ENCODE measurements at regions not wholly inside any gene's neighbourhood (a gene's known extent, or its start where the extent isn't known, plus 50 kb on each side); places are given as distances from the start of the nearest gene placed in this dataset.

DNA sequence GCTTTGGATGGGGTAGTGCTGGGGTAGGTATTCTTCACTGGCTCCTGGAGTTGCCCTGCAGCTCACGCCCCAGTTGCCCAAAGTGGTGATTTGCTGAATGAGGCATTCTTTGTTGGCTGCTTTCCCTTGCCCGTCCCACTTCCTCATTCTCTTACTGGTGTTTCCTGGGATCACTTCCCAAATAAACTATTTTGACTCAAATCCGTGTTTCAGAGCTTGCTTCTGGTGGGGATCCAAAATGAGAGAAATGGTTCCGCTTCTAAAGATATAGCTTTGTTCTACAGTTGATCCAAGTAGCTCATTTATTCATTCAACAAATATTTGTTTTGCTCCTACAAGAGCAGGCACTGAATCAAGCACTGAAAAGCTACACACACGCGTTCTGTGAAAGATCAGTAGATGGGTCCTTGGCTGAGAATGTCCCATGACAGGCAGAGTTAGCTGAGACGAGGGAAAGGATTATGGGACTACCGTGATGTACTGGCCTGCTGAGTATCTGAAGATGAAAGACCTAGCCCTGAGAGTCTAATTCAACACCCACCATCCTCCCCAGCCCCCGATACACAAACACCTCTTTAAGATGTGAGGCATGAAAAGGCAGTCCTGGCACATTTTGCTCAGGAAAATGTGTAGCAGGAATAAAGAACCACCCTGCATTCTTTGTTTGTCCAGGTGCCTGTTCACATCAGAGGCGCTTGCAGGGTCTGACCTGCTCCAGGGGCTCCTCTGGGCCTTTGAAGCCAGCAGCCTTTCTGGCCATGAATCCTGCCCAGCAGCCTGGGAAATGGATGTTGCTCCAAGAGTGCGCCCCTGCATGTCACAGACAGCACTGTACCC lies 143.1 kb upstream of the RANBP3L start:
- Mint-ChIP-seq H3K4me3 (ENCODE audit: low read depth, unreplicated experiment) (no peak overlapping the region), H3K9me3 (ENCODE audit: low read depth, unreplicated experiment) (no peaks in the 10 kb centered on the region), H3K27ac (ENCODE audit: unreplicated experiment) (no peak overlapping the region), H3K36me3 (ENCODE audit: insufficient read depth, unreplicated experiment) (no peaks in the 10 kb centered on the region), H3K27me3 (ENCODE audit: unreplicated experiment) (no peaks in the 10 kb centered on the region), H3K4me1 (ENCODE audit: low read depth, unreplicated experiment) (peaks cover 31% of the 10 kb centered on the region)
- BruUV-seq (replicated peaks) = no TSS peak
- CTCF ChIA-PET = interaction anchor here (0.5 to 1.3 kb wide), 4 partner anchors 14 to 200 kb away, joined by 3 read pairs; no protein-coding TSS in a partner anchor
- intact Hi-C loops (cut with micrococcal nuclease; ENCODE audit: unreplicated experiment) = no loop called here
- peak; percentile 26 for DNase-seq
- TF ChIP-seq, protein P1, sequence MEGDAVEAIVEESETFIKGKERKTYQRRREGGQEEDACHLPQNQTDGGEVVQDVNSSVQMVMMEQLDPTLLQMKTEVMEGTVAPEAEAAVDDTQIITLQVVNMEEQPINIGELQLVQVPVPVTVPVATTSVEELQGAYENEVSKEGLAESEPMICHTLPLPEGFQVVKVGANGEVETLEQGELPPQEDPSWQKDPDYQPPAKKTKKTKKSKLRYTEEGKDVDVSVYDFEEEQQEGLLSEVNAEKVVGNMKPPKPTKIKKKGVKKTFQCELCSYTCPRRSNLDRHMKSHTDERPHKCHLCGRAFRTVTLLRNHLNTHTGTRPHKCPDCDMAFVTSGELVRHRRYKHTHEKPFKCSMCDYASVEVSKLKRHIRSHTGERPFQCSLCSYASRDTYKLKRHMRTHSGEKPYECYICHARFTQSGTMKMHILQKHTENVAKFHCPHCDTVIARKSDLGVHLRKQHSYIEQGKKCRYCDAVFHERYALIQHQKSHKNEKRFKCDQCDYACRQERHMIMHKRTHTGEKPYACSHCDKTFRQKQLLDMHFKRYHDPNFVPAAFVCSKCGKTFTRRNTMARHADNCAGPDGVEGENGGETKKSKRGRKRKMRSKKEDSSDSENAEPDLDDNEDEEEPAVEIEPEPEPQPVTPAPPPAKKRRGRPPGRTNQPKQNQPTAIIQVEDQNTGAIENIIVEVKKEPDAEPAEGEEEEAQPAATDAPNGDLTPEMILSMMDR (IDR thresholded peaks at IDR 0.05; ENCODE audit: unreplicated experiment) = no peak

DNA sequence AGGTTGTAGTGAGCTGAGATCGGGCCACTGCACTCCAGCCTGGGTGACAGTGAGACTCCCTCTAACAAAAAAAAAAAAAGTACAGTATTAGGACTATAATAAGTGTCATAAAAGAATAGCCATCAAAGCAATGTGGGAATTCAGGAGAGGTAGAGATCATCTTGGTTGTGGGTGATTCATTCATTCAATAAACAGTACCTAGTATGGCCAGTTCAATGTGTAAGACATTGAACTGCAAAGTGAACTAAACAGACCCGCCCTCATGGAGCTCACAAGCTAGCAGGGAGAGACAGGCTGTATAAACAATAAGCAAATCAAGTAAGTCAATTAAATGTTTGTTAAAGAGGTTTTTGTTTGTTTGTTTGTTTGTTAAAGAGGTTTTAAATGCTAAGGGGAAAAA lies 146.1 kb upstream of the RANBP3L start:
- BruUV-seq (replicated peaks) = no TSS peak
- no peaks in the 10 kb centered on the region for H3K27me3 Mint-ChIP-seq (ENCODE audit: unreplicated experiment)
- H3K36me3 Mint-ChIP-seq (ENCODE audit: insufficient read depth, unreplicated experiment) = no peaks in the 10 kb centered on the region
- intact Hi-C loops (cut with micrococcal nuclease; ENCODE audit: unreplicated experiment) = no loop called here
- TF ChIP-seq, protein P1 (IDR thresholded peaks at IDR 0.05; ENCODE audit: unreplicated experiment) = no peak
- H3K9me3 Mint-ChIP-seq (ENCODE audit: low read depth, unreplicated experiment) = no peaks in the 10 kb centered on the region
- no peak overlapping the region for H3K27ac Mint-ChIP-seq (ENCODE audit: unreplicated experiment)
- no peak for DNase-seq
- H3K4me1 Mint-ChIP-seq (ENCODE audit: low read depth, unreplicated experiment) = peaks cover 18% of the 10 kb centered on the region
- CTCF ChIA-PET = no interaction called here
- no peak overlapping the region for H3K4me3 Mint-ChIP-seq (ENCODE audit: low read depth, unreplicated experiment)

DNA sequence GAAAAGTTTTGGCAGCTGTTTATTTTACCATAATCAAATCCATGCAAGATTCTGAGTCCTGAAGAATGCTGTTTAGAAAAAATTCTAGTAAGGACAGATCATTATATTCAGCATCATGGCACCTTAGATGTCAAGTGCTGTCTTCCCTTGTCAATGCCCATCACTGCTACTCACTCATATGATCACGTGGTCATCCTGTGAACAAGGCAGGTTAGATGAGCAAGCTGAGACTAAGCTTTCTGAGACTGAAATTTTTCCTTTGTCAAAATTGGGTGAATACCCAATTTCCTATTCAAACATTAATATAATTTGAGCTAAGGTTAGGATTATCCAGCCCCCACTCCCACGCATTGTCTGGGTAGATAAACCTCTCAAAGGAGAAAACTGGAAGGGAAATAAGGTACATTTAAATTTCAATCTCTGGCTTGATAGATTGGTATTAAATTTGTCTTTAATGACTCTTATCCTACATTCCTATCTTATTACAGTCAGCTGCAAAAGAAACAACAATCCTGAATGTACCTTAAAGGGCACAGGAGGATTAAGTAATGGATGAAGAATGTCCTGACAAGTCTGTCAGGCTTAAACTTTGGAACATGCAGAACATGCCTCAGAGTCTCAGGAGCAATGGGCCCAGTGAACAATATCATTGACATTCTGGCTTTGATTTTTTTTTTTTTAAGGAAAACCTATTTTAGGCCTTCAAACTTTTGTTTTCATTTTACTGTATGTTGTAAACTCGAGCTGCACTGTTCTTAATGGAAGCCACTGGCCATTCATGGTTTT lies 148.7 kb upstream of the RANBP3L start:
- DNase-seq = no peak
- CTCF ChIA-PET = no interaction called here
- no peak overlapping the region for H3K27ac Mint-ChIP-seq (ENCODE audit: unreplicated experiment)
- no peak overlapping the region for H3K4me3 Mint-ChIP-seq (ENCODE audit: low read depth, unreplicated experiment)
- TF ChIP-seq, protein P1 (IDR thresholded peaks at IDR 0.05; ENCODE audit: unreplicated experiment) = no peak
- H3K27me3 Mint-ChIP-seq (ENCODE audit: unreplicated experiment) = no peaks in the 10 kb centered on the region
- no peaks in the 10 kb centered on the region for H3K4me1 Mint-ChIP-seq (ENCODE audit: low read depth, unreplicated experiment)
- intact Hi-C loops (cut with micrococcal nuclease; ENCODE audit: unreplicated experiment) = no loop called here
- no peaks in the 10 kb centered on the region for H3K9me3 Mint-ChIP-seq (ENCODE audit: low read depth, unreplicated experiment)
- no peaks in the 10 kb centered on the region for H3K36me3 Mint-ChIP-seq (ENCODE audit: insufficient read depth, unreplicated experiment)
- no TSS peak for BruUV-seq (replicated peaks)

DNA sequence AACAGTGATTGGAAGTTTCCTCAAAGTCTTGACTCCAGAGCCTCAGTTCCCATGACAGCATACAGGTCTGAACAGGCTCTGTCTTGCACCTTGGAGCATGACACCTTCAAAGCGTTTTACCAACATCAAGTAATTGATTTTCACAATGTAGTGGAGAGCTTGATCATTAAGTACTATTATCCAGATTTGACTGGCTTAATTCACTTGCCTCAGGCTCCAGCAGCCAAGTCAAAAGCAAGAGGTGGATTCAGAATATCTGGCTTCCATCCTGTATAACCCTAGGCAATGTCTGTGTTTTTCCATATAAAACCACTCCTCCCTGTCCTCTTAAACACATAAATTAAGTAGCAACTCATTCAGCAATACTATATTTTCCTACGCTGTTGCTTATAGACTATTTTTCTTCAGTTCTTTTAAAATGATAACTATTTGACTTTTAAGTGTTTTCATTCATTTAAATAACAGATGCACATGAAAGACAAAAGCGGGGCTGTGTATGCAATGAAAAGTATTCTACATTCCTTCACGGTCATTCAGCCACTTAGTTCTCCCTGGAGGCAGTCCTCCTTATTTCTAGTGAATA lies 150.8 kb upstream of the RANBP3L start:
- H3K4me1 Mint-ChIP-seq (ENCODE audit: low read depth, unreplicated experiment) = no peaks in the 10 kb centered on the region
- CTCF ChIA-PET = no interaction called here
- H3K27me3 Mint-ChIP-seq (ENCODE audit: unreplicated experiment) = no peaks in the 10 kb centered on the region
- no peaks in the 10 kb centered on the region for H3K36me3 Mint-ChIP-seq (ENCODE audit: insufficient read depth, unreplicated experiment)
- no peak for DNase-seq
- intact Hi-C loops (cut with micrococcal nuclease; ENCODE audit: unreplicated experiment) = no loop called here
- no peaks in the 10 kb centered on the region for H3K9me3 Mint-ChIP-seq (ENCODE audit: low read depth, unreplicated experiment)
- BruUV-seq (replicated peaks) = no TSS peak
- H3K27ac Mint-ChIP-seq (ENCODE audit: unreplicated experiment) = no peak overlapping the region
- TF ChIP-seq, protein P1 (IDR thresholded peaks at IDR 0.05; ENCODE audit: unreplicated experiment) = no peak
- no peak overlapping the region for H3K4me3 Mint-ChIP-seq (ENCODE audit: low read depth, unreplicated experiment)
